ENCODE measurements at regions not wholly inside any gene's neighbourhood (a gene's known extent, or its start where the extent isn't known, plus 50 kb on each side); places are given as distances from the start of the nearest gene placed in this dataset.

- DNase-seq (ENCODE audit: low read depth in 2 of 2): no peak
Observed at GRCh38 chr14:101464984-101465794, 96.1 kb upstream of the DIO3 start.

GRCh38 chr14:101465795-101466448 is 95.4 kb upstream of the DIO3 start:
- no peak for DNase-seq (ENCODE audit: low read depth in 2 of 2)

- no peak for DNase-seq (ENCODE audit: low read depth in 2 of 2)
Observed at GRCh38 chr14:101466456-101467180, 94.7 kb upstream of the DIO3 start.

GRCh38 chr14:101467181-101467926 is 93.9 kb upstream of the DIO3 start:
- no peak for DNase-seq (ENCODE audit: low read depth in 2 of 2)

- no peak for DNase-seq (ENCODE audit: low read depth in 2 of 2)
Observed at GRCh38 chr14:101469382-101470247, 91.7 kb upstream of the DIO3 start.

- no peak for DNase-seq (ENCODE audit: low read depth in 2 of 2)
Observed at GRCh38 chr14:101470266-101470665, 91.0 kb upstream of the DIO3 start.

GRCh38 chr14:101471723-101472517 is 89.4 kb upstream of the DIO3 start:
- DNase-seq (ENCODE audit: low read depth in 2 of 2): no peak

GRCh38 chr14:101472518-101472849 is 88.8 kb upstream of the DIO3 start:
- no peak for DNase-seq (ENCODE audit: low read depth in 2 of 2)

GRCh38 chr14:101473045-101473729 is 88.1 kb upstream of the DIO3 start:
- no peak for DNase-seq (ENCODE audit: low read depth in 2 of 2)

GRCh38 chr14:101473795-101474562 is 87.3 kb upstream of the DIO3 start:
- DNase-seq (ENCODE audit: low read depth in 2 of 2): no peak

- no peak for DNase-seq (ENCODE audit: low read depth in 2 of 2)
Observed at GRCh38 chr14:101474563-101475455, 86.5 kb upstream of the DIO3 start.

GRCh38 chr14:101475456-101476257 is 85.6 kb upstream of the DIO3 start:
- DNase-seq (ENCODE audit: low read depth in 2 of 2): no peak

GRCh38 chr14:101476258-101476915 is 84.9 kb upstream of the DIO3 start:
- DNase-seq (ENCODE audit: low read depth in 2 of 2): no peak

GRCh38 chr14:101476916-101477553 is 84.3 kb upstream of the DIO3 start:
- DNase-seq (ENCODE audit: low read depth in 2 of 2): no peak

GRCh38 chr14:101477648-101478047 is 83.6 kb upstream of the DIO3 start:
- DNase-seq (ENCODE audit: low read depth in 2 of 2): no peak

GRCh38 chr14:101478096-101478495 is 83.2 kb upstream of the DIO3 start:
- DNase-seq (ENCODE audit: low read depth in 2 of 2): no peak

Measured in stimulated activated CD4-positive, alpha-beta T cell treated with anti-CD3 and anti-CD28 coated beads, Interleukin-4, amount 100 ng/mL, for 48 hours (primary cell).